GM12878 (cell line): ENCODE measurements at regions not wholly inside any gene's neighbourhood (a gene's known extent, or its start where the extent isn't known, plus 50 kb on each side); places are given as distances from the start of the nearest gene placed in this dataset.

Experiments used
- CTCF ChIP-seq, 3 experiments: IDR thresholded peaks in 2 of 3; conservative IDR thresholded peaks in 1 of 3; 2 replicates each; pipeline ENCODE4 v1.5.1; 2011; ENCODE audit warnings: low read depth in 3 of 3, low read length in 3 of 3, mild to moderate bottlenecking in 3 of 3, control low read depth in 2 of 3, moderate library complexity in 2 of 3, inconsistent platforms in 1 of 3, mixed read lengths in 1 of 3; ENCODE audit not compliant: control insufficient read depth in 2 of 3, insufficient read depth in 1 of 3; ENCODE audit errors: extremely low read depth in 1 of 3
- EP300 ChIP-seq, 2 experiments: fragments of 150-350 bp in 1 of 2; IDR thresholded peaks; 2 replicates each; pipeline ENCODE4 v1.6.1; 2011 to 2012; ENCODE audit warnings: low read depth in 2 of 2, low read length in 2 of 2, borderline replicate concordance in 1 of 2, improper control_type of control experiment in 1 of 2, inconsistent platforms in 1 of 2; ENCODE audit not compliant: control insufficient read depth in 1 of 2
- FOXM1 ChIP-seq: IDR thresholded peaks from 2 replicates; pipeline ENCODE4 v1.6.1; 2012; ENCODE audit warnings: low read depth, mild to moderate bottlenecking, inconsistent platforms, low read length, moderate library complexity
- TF ChIP-seq, protein P1 (sequence below): IDR thresholded peaks from 2 replicates; pipeline ENCODE4 v1.6.1; 2012; ENCODE audit warnings: mild to moderate bottlenecking, low read depth, low read length

DNA sequence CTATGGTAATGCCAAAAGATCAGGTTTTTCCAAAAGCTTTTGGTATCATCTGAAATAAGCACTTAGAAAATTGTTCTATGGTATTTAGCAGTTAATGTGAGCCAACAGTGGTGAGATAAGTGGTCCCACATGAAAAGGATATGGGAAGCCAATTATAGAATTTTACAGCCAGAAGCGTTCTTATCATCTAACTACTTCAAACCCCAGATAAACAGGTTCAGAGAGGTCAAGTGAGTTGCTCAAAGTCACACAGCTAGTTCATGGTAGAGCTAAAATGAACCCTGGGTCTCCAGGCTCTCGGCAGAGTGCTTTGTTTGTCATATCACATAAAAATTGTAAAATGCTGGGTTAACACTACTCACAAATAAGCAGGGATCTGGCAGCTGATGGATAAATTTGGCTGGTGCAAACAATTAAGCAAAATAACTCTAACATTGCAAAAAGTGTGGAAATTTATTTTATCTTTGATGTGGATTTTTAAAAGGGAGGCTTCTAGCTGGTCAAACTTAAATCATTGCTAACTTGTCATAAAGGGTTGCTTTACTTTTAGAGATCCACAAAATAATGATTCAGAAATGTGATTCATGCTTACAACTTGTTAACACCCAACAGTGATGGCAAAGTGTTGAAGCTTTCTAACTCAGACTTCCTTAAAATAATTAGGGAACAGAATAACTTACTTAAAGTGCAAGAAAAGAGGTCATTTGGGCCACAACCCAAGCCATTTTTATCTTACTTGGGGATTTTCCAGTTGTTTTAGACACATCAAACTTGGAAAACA, 202.8 kb upstream of the TBC1D5 start:
- TF ChIP-seq, protein P1, sequence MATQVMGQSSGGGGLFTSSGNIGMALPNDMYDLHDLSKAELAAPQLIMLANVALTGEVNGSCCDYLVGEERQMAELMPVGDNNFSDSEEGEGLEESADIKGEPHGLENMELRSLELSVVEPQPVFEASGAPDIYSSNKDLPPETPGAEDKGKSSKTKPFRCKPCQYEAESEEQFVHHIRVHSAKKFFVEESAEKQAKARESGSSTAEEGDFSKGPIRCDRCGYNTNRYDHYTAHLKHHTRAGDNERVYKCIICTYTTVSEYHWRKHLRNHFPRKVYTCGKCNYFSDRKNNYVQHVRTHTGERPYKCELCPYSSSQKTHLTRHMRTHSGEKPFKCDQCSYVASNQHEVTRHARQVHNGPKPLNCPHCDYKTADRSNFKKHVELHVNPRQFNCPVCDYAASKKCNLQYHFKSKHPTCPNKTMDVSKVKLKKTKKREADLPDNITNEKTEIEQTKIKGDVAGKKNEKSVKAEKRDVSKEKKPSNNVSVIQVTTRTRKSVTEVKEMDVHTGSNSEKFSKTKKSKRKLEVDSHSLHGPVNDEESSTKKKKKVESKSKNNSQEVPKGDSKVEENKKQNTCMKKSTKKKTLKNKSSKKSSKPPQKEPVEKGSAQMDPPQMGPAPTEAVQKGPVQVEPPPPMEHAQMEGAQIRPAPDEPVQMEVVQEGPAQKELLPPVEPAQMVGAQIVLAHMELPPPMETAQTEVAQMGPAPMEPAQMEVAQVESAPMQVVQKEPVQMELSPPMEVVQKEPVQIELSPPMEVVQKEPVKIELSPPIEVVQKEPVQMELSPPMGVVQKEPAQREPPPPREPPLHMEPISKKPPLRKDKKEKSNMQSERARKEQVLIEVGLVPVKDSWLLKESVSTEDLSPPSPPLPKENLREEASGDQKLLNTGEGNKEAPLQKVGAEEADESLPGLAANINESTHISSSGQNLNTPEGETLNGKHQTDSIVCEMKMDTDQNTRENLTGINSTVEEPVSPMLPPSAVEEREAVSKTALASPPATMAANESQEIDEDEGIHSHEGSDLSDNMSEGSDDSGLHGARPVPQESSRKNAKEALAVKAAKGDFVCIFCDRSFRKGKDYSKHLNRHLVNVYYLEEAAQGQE, result no peak
- TF ChIP-seq CTCF (IDR thresholded peaks at IDR 0.05 in 2 of 3, conservative IDR thresholded peaks at IDR 0.05 in 1 of 3; ENCODE audit: control insufficient read depth in 2 of 3, extremely low read depth in 1 of 3, insufficient read depth in 1 of 3, low read depth in 3 of 3, low read length in 3 of 3) (no peak), EP300 (IDR thresholded peaks at IDR 0.05; ENCODE audit: borderline replicate concordance in 1 of 2, control insufficient read depth in 1 of 2, low read depth in 2 of 2, low read length in 2 of 2) (no peak), FOXM1 (no peak)
